Effector memory CD4-positive, alpha-beta T cell (primary cell): ENCODE measurements at regions not wholly inside any gene's neighbourhood (a gene's known extent, or its start where the extent isn't known, plus 50 kb on each side); places are given as distances from the start of the nearest gene placed in this dataset.
"Not testable (repeated sequence)": the region's sequence is repeated elsewhere in the genome, so short reads cannot be mapped to it uniquely, and the experiment has no call there.

Source experiments
- DNase-seq, 3 donors: peaks; one replicate each; pipeline ENCODE4 v3.0.0-alpha.2; 2020
- H3K27ac ChIP-seq: 2 replicates; pipeline ENCODE4 v1.7.0; 2013; ENCODE audit warnings: mild to moderate bottlenecking, low read length, moderate library complexity; ENCODE audit not compliant: insufficient read depth, poor library complexity, severe bottlenecking
- H3K27me3 ChIP-seq: replicated peaks from 2 replicates; pipeline ENCODE4 v1.7.0; 2013; ENCODE audit warnings: mild to moderate bottlenecking, low read length; ENCODE audit not compliant: insufficient read depth, control insufficient read depth, poor library complexity, severe bottlenecking
- H3K36me3 ChIP-seq: 2 replicates; pipeline ENCODE4 v1.7.0; 2013; ENCODE audit warnings: mild to moderate bottlenecking, low read length, moderate library complexity; ENCODE audit not compliant: control insufficient read depth, insufficient read depth
- H3K4me1 ChIP-seq: 2 replicates; pipeline ENCODE4 v1.7.0; 2013; ENCODE audit warnings: low read length, mild to moderate bottlenecking; ENCODE audit not compliant: control insufficient read depth, insufficient read depth, poor library complexity, severe bottlenecking
- H3K4me3 ChIP-seq: 2 replicates; pipeline ENCODE4 v1.7.0; 2013; ENCODE audit warnings: low read length, low read depth, mild to moderate bottlenecking; ENCODE audit not compliant: insufficient read depth, poor library complexity, severe bottlenecking
- H3K9me3 ChIP-seq: 2 replicates; pipeline ENCODE4 v1.7.0; 2013; ENCODE audit warnings: mild to moderate bottlenecking, low read length, moderate library complexity; ENCODE audit not compliant: control insufficient read depth

DNA sequence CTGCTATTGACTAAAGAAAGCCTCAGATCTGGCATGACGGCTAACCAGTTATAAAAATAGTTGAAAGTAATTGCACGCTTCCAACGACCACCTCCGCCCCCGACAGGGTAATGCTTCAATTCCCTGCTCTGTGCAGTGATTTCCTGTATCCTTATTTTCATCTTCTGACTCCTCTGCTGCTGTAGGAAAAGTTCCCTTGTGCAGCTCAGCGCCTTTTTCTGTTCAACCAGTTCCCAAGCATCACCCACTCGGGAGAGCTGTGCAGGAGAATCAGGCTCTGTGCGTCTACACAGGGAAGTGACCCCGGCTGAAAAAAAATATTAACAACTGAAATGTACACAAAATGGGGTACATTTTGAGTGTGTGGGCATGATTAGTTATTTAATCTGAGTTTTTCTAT, 91.3 kb upstream of the COPS8 start:
- no peaks in the 10 kb centered on the region for H3K9me3 ChIP-seq
- H3K27me3 ChIP-seq, result no peaks in the 10 kb centered on the region
- H3K27ac ChIP-seq, result no peak overlapping the region
- no peak overlapping the region for H3K4me3 ChIP-seq
- H3K4me1 ChIP-seq, result no peaks in the 10 kb centered on the region
- H3K36me3 ChIP-seq, result no peaks in the 10 kb centered on the region
- DNase-seq, result no peak

DNA sequence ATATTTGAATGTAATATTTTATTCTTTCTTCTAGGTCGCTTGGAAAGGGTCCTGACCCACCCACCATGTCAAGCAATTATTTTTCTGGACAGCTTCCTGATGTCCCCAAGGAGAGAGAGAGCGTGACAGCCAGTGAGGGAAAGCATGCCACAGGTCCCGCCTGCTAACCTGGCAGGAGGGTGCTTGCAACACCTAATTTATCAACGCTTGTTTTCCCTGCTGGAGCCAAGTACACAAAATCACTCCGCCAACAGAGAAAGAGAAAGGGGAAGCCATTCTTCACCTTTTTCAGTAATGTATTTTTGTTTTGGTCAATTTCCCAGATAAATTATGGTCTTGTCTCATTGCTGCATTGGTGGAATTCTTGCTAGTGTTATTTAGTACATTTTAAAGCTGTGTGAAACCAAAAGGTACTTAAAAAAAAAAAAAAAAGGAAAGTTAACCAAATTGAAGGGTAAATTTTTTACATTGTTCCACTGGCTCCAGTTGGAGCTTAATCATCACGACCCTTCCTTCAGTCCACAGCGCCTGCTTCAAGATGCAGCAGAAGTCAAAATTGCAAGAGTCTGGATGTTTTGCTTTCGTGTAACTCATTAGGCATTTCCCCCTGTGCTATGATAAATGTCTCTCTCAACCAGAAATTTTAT, 88.5 kb upstream of the COPS8 start:
- Histone ChIP-seq H3K4me1 (no peaks in the 10 kb centered on the region), H3K36me3 (no peaks in the 10 kb centered on the region), H3K27ac (no peak overlapping the region), H3K4me3 (no peak overlapping the region), H3K27me3 (no peaks in the 10 kb centered on the region), H3K9me3 (no peaks in the 10 kb centered on the region)
- no peak for DNase-seq

DNA sequence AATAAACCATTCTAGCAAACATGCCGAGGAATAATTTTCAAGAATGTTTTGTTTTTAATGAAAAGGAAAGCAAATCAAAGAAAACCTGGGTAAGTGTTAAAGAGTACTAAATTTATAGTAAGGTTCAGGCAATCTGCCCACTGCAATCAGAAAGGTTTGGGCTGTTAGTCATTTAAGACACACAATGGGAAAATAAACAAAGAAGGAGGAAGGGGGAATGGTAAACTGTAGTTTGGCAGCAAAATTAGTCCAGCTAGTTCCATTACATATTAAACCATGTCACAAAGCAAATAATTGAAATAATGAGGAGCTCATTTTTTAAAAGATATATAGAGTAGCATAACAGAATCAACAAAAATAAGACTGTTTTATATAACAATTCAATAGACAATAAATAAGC, 87.5 kb upstream of the COPS8 start:
- no peak overlapping the region for H3K27ac ChIP-seq
- H3K36me3 ChIP-seq, result no peaks in the 10 kb centered on the region
- no peaks in the 10 kb centered on the region for H3K4me1 ChIP-seq
- H3K27me3 ChIP-seq, result no peaks in the 10 kb centered on the region
- no peak overlapping the region for H3K4me3 ChIP-seq
- DNase-seq, result no peak
- no peaks in the 10 kb centered on the region for H3K9me3 ChIP-seq

DNA sequence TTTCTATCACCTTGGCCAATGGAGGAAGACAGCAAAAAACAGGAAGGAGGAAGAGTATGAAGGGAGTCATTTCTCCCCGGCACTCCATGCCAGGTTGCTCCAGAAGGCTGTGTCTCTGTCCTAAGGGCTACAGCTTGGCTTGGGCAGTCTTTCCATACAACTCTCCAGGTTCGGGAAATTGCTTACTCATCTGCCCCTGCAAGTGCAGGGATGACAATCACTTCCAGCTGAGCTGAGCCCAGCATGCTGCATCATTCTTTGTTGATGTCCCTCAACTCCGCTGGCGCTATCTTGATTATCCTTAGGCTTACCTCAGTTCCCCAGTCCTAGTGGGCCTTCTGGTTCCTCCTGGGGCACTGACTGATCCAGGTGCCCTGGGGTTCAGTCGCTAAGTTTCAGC, 86.9 kb upstream of the COPS8 start:
- Histone ChIP-seq H3K4me1 (no peaks in the 10 kb centered on the region), H3K27me3 (no peaks in the 10 kb centered on the region), H3K27ac (no peak overlapping the region), H3K4me3 (no peak overlapping the region), H3K36me3 (no peaks in the 10 kb centered on the region), H3K9me3 (no peaks in the 10 kb centered on the region)
- no peak for DNase-seq

DNA sequence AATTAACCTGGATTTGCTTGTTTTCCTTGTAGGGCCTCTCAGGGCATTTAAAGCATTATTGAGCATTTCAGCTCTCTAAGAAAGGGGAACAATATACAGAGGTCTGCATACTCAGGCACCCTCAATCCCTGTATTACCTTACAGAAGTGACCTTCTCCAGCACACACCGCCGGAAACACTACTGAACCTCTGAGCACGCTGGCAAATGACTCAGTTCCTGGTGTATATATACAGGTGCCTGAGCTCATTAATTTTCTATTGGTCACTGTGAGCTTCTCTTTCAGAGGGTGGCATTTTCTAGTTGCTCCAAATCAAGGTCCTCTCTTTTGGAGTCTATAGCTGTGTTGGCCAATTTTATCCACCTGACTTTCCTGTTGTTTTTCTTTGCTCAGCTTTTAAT, 85.2 kb upstream of the COPS8 start:
- H3K27ac ChIP-seq, result no peak overlapping the region
- H3K4me1 ChIP-seq, result no peaks in the 10 kb centered on the region
- H3K9me3 ChIP-seq, result no peaks in the 10 kb centered on the region
- DNase-seq, result no peak
- no peaks in the 10 kb centered on the region for H3K27me3 ChIP-seq
- H3K4me3 ChIP-seq, result no peak overlapping the region
- H3K36me3 ChIP-seq, result no peaks in the 10 kb centered on the region

DNA sequence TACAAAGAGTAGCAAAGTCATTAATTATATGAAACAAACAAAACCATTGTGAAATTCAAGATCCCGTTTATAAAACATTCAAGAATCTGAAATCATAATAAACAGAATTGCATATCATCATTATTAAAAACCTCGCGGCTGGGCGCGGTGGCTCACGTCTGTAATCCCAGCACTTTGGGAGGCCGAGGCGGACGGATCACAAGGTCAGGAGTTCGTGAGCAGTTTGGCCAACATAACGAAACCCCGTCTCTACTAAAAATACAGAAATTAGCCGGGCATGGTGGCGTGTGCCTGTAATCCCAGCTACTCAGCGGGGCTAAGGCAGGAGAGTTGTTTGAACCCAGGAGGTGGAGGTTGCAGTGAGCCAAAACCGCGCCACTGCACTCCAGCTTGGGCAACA, 80.3 kb upstream of the COPS8 start:
- DNase-seq, H3K4me1 ChIP-seq, H3K27ac ChIP-seq, H3K9me3 ChIP-seq, H3K27me3 ChIP-seq, H3K4me3 ChIP-seq, H3K36me3 ChIP-seq: not testable (repeated sequence)

DNA sequence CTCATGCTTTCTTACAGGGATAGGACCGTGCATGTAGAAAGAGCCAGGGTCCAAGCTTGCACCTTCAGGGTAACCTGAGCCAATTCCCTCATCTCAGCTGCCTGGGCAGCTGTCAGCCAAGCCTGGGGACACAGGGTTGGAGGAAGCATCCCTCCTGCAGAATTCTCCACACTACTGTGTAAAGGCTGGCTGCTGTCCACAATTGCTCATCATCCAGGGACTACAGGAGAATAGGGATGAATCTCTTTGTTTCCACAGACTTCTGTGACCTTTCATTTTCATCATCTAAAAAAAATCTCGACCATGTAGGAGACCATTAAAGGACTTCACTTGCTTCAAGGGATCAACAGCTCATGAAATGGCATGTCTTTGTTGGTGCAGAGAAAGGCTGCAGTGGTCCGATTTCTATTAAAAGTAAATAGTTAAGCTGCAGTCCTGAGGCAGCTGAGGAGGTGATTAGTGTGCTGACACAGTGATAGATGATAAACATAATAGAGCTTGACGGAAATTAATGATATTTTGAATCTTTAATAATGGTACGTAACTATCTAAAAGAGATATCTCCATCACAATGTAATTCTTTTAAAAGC, 74.4 kb upstream of the COPS8 start:
- H3K27ac ChIP-seq, result no peak overlapping the region
- DNase-seq, result no peak
- H3K36me3 ChIP-seq, result no peaks in the 10 kb centered on the region
- no peaks in the 10 kb centered on the region for H3K9me3 ChIP-seq
- H3K27me3 ChIP-seq, result no peaks in the 10 kb centered on the region
- no peaks in the 10 kb centered on the region for H3K4me1 ChIP-seq
- no peak overlapping the region for H3K4me3 ChIP-seq

DNA sequence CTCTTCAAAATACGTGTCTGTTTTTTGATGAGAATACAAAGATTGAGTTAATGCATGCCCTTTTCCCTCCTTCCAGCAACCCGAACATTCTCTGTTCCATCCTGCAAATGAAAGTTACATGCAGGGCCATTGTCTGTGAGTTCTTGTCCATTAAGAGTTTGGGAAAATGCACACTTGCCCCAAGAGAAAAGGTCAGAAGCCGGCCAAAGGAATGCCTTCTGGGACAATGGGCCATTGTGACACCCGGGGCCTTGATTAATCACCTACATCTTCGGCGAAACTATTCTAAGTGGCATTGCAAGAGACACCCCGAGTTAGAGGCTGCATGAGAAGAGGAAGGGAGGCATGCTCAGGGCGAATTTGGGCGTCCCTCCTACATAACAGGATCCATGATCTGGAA, 73.7 kb upstream of the COPS8 start:
- H3K27ac ChIP-seq, result no peak overlapping the region
- no peak overlapping the region for H3K4me3 ChIP-seq
- no peak for DNase-seq
- H3K4me1 ChIP-seq, result no peaks in the 10 kb centered on the region
- no peaks in the 10 kb centered on the region for H3K36me3 ChIP-seq
- H3K27me3 ChIP-seq, result no peaks in the 10 kb centered on the region
- H3K9me3 ChIP-seq, result no peaks in the 10 kb centered on the region

DNA sequence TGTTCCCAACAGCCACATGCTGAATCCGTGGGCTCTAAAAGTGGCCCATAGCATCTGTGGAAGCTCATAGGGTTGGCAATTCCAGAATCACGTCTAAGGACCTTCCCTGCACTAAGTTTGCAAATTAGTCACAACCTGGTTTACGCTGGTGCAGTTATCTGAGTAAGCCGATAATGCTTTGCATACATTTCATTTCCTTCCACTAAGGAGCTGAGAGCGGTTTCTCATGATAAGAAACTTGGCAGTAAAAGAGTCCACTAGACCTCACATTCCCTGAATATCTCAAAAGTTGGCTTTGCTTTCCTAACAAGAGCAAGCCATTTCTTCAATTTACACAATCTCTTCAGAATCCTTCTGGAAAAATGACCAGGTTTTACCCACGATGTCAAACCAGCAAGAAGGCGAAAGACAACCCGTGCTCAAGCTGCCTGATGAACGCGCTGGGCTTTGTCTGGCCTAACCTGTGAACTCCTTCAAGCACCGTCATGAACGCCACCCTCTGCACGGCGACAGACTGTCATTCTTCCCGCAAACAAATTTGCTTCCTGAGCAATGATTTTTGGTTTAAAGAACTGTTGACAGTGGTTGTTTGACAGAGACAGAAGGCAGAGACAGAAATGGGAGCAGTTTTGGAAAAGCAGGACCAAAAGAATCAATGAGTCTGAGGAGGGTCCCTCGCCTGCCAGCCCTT, 73.0 kb upstream of the COPS8 start:
- Histone ChIP-seq H3K9me3 (no peaks in the 10 kb centered on the region), H3K27me3 (no peaks in the 10 kb centered on the region), H3K4me3 (no peak overlapping the region), H3K27ac (no peak overlapping the region), H3K4me1 (no peaks in the 10 kb centered on the region), H3K36me3 (no peaks in the 10 kb centered on the region)
- no peak for DNase-seq

DNA sequence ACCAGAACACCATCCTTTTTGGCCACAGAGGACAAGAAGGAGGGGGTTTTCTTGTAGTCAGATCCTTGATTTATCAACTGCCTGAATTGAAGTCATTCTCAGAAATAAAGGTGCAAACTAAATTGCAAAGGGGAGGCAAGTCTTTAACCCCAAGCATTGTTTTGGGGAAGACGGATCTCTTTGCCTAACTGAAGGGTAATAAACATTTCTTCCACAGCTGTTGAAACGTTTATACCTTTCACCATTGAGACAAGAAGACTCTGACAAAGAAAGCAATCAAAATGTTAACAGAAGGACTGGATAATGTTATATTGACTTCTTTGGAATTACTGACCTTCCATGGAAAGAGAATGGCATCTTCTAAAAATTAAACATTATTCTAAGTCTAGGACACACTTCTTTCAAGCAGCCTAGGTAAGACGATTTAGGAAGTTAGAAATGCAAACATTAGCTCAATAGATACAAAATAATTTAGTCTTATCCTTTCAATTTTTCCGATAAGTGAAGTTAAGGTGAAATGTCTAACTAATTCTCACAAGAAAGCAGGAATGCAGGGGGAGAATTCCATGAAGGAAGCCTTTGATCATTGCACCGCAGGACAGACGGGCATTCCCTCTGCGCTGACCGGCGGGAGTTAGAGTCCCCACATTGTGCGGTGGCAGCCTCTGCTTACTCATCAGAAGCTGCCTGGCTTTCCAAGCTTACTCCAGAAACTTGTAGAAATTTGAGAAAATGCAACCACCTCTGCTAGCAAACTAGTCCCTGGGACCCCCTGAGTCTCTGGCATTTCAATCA, 69.4 kb upstream of the COPS8 start:
- H3K4me1 ChIP-seq, result no peaks in the 10 kb centered on the region
- H3K9me3 ChIP-seq, result no peaks in the 10 kb centered on the region
- no peaks in the 10 kb centered on the region for H3K36me3 ChIP-seq
- no peak overlapping the region for H3K4me3 ChIP-seq
- no peaks in the 10 kb centered on the region for H3K27me3 ChIP-seq
- no peak for DNase-seq
- no peak overlapping the region for H3K27ac ChIP-seq
